Stimulated activated CD8-positive, alpha-beta memory T cell treated with anti-CD3 and anti-CD28 coated beads, Interleukin-7, amount 100 ng/mL, for 1 hour (primary cell): ENCODE measurements at regions not wholly inside any gene's neighbourhood (a gene's known extent, or its start where the extent isn't known, plus 50 kb on each side); places are given as distances from the start of the nearest gene placed in this dataset.
"Not testable (repeated sequence)": the region's sequence is repeated elsewhere in the genome, so short reads cannot be mapped to it uniquely, and the experiment has no call there.

Experiments used
- DNase-seq, 2 donors: peaks; one replicate each; pipeline ENCODE4 v3.0.0-alpha.2; 2020; ENCODE audit warnings: low read depth in 2 of 2

DNA sequence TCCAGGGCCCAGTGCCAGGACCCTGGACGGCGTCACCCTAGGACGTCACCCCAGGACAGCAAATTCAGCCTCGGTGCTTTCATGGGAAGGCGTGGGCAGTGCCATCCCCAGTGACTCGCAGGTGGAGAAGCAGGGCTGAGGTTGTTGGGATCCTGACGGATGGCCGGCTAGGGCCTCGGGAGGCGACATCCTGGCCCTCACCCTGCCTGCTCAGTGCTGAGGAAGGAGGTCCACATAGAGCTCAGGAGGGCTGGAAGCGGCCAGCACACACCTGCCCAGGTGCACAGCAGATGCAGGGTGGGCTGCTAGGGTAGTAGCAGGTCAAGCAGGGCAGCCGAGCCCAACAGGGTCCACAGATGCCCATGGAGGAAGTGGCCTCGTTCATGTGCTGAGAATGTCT, 482.0 kb upstream of the SALL3 start:
- no peak for DNase-seq

DNA sequence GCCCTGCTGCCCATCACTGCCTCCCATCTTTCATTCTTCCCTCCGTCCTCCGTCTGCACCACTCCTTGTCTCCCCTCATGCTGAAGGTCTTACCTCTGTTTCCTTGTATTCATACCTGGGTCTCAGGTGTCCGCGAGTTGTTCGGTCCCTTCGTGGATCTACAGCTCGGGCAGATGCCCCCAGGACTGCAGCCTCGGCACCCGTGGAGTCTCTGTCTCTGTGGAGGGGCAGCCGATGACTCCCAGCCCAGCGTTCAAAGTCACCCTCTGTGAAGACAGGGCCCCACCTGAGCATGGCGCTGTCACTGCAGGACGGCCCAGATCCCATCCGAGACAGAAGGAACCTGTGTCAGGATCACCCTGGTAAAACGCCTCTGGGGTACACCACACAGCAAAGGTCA, 480.0 kb upstream of the SALL3 start:
- no peak for DNase-seq

DNA sequence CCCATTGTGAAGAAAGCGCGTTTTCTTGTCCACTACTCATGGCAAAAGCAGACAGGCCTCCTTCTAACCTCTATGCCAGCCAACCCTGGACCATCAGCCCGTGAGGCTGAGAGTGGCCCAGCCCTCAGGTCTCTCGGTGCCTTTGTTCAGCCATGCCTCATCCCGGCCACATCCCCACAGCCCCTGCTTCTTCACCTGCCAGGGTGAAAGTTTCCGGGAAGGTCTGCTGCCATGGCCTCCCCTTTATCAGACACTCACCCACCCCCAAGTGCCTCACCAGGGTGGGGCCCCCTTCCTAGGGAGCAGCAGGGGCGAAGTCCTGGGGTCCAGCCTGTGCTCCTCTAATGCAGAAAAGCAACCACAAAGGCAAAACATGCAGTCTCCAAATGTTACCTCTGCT, 478.4 kb upstream of the SALL3 start:
- DNase-seq: no peak

DNA sequence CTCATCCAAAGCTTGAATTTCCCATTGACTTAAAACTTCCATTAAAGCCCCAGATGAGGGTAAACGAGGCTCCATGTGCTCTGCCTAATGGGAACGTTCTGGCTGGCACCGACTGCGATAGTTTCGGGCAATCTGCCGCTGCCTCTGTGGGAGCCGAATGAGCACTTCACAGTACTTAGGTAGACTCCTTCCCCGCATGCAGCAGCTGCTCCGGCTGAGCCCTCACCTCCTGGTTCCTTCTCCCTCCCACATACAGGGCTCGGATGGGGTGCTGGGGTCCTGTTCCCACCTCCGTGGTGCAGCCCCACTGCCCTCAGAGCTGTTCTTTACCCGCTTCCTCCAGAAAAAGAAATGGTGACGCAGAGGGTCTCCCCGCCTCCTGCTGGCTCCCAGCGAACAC, 476.5 kb upstream of the SALL3 start:
- DNase-seq: no peak

DNA sequence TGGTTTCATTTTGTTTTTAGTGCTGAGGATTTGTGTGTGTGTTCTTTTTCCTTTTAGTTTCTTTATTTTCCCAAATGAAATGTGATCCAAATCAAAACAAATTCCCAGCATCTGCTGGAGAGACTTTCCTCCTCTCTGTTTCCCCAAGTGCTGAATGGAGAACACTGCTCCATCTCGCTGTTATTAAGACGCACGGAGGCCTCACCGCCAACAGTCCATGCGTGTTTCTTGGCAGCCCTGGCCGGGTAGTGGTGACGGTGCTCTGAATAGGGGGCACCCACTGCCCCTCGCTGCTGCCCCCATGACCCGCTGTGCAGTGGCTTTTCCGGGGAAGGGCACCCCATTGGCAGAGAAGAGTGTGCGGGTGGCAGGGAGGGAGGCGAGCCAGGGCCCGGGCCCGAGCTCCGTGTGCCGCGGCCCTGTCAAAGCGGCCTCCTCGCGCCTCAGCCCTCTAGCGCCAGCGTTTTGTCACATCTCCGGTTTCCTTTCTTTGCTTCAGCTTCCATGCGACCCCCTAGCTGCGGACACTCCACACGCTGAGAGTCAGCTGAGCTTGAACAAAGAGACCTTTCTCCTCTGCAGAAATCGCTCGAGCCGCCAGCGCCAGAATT, 473.7 kb upstream of the SALL3 start:
- no peak for DNase-seq

DNA sequence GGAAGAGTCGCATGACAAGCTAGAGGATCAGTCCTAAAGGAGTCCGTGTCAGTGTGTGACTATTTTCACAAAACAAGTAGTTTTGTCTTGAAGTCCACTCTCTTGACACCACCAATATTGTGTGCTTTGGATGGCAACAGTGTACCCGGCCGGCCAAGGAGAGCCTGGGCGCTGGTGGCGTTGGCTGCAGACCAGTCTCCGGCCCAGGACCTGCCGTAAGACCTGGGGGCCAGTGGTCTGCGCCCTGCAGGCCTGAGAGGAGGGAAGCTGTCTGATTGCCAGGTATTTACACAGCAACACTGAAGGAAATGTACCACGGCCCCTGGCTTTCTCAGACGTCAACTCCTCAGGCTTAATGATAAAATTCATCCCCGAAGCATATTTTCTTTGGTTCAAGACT, 472.4 kb upstream of the SALL3 start:
- no peak for DNase-seq

DNA sequence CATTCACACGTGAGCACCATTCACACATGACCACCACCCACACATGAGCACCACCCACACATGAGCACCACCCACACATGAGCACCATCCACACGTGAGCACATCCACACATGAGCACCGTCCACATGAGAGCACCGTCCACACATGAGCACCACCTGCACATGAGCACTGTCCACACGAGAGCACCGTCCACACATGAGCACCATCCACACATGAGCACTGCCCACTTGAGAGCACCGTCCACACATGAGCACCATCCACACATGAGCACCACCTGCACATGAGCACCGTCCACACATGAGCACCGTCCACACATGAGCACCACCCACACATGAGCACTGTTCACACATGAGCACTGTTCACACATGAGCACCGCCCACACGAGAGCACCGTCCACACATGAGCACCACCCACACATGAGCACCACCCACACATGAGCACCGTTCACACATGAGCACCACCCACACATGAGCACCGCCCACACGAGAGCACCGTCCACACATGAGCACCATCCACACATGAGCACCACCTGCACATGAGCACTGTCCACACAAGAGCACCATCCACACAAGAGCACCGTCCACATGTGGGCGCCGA, 471.3 kb upstream of the SALL3 start:
- not testable (repeated sequence) for DNase-seq

DNA sequence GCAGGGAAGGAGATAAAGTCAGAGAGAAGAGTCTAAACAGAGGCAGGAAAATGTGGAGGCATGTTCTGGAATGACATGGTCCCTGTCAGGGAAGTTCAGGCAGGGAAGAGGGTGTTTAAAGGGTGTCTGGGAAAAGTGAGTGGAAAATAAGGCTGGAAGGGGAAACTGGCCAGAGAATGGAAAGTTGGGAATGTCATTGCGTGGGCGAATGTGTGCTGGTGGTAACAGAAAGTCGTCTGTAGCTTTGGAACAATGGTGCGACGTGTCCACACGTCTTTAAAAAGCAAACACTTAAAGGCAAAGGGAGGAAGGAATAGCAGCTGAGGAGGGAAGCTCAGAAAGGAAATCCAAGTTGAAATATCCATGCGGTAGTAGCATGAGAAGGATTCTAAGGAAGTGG, 469.5 kb upstream of the SALL3 start:
- DNase-seq: no peak

DNA sequence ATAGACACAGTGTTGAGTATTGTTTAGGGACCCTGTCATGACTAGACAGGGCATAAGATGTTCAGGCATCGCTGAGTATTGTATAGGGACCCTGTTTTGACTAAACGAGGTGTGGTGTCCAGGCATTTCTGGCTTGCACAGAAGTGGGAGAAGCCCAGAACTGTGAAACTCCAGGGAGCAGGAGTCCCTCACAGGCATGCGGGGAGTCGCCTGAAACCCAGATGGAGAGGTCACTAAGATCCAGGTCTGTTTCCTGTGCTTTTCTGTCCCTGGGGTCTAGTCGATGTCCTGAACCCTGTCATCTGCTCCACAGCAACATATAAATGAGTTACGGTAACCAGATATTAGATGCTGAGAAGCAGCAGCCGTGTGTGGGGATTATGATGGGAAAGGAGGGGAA, 469.0 kb upstream of the SALL3 start:
- no peak for DNase-seq

DNA sequence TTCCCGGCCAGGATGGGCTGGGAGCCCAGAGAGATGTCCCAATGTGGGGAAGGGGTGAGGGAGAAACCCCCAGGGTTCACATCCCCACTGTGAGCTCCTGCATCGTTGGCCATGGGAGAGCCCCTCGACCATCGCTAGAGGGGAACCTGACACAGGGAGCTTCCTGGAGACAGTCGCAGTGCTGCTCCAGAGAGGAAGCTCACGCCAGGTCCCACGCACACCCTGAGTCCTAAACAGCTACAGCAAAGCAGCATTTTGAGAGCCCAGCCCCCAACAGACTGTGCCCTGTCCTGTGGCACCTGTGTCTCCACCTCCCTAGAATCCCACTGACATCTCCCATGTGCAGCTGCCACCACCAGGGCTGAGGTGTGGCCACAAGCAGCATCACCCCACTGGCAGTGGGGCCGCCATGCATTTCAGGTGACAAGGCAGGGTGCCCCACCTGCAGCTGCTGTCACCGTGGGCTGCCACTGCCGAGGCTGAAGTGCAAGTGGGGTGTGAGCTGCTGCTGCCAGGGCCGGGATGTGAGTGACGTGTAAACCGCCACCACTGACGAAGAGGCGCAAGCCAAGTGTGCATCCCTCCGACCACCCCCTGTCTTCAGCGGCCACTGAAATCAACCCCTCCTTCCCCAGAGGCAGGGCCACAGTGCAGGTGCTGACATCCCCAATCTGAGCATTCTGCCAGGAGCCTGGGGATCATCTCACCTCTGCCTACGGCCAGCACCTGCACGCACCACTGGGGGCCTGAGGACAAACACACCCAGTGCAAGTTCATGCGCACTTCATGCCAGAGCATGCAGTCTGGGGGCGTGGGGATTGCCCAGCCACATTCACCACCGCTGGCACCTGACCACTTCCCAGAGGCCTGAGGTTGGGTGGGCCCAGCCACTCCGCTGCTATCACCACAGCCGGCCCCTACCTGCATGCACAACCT, 467.7 kb upstream of the SALL3 start:
- DNase-seq: no peak

DNA sequence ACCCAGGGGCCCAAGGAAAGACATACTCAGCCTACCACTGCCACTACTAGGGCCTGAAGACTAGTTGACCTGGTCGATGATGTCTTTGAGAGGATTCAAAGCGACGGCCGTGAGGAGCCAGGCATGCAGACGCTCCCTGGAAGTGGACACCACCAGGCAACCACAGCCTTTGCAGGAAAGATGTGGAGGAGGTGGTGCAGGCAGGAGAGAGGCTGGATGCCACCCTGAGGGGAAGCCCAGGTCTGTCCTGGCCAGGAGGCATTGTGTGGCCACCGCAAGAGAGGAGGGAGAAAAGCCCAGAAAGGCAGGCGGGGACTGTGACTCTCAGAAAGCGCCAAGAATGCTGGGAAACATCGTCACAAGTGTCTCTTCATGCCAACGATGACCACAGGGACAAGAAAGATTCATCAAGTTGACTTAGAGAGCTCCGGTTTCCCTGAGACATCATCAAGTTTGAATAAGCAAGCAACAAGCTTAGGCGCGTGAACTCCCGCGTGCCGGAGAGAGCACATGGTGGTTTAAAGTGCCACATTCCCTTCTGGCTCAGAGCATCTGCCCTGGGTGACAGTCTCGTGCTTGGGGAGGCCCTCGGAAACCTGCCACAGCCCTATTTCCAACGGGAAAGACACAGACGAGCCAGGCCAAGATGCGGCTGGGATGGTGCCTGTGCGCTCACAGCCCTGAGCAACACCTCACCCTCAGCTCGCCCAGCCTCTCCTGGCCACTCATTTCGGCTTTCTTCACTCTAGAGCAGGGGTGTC, 464.5 kb upstream of the SALL3 start:
- no peak for DNase-seq

DNA sequence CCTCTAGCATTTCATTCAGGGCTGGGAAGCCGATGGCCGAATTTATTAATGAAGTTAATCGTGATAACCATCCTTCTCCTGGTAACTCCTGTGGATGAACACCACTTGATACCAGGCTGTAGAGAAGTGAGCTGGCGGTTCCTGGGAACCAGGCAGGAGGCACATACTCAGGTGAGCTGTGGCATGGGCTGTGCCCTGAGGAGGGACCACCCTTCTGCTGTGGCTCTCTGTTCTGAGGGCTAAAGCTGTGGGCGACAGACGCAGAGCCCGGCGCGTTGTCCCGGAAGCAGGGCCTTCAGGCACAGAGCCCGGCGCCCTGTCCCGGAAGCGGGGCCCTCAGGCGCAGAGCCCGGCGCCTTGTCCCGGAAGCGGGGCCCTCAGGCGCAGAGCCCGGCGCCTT, 462.3 kb upstream of the SALL3 start:
- no peak for DNase-seq

DNA sequence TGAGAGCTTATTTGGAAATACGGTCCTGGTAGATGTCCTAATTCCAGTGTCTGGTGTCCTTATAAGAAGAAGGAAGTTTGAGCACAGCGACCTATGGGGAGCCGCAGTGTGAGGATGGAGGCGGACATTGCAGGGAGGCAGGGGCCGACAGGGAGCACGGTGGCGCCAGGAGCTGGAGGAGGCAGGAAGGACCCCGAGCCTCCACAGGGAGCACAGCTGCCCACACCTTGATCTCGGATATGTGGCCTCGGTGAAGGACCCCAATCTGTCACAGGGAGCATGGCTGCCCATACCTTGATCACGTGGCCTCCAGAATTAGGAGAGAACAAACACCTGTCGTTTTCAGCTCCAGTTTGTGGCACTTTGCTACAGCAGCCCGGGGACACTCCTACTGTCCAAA, 461.6 kb upstream of the SALL3 start:
- no peak for DNase-seq

DNA sequence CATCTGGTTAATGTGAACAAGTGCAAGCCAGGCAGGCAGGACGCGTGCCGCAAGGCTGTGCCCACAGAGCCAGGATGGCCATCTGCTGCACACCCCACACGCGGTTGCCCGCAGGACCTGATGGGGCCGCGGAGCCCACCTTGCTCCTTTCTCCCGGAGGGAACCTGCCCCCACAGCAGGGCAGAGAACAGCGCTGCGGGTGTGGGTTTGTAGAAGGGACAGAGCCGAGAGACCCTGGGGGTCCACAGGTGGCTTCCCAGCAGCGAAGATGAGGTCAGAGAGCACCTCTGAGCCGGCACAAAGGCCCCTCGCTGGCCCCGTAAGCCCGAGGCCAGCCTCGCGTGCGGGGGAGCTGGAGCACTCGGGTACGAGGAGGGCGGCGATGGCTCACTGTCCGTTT, 460.8 kb upstream of the SALL3 start:
- DNase-seq: no peak

DNA sequence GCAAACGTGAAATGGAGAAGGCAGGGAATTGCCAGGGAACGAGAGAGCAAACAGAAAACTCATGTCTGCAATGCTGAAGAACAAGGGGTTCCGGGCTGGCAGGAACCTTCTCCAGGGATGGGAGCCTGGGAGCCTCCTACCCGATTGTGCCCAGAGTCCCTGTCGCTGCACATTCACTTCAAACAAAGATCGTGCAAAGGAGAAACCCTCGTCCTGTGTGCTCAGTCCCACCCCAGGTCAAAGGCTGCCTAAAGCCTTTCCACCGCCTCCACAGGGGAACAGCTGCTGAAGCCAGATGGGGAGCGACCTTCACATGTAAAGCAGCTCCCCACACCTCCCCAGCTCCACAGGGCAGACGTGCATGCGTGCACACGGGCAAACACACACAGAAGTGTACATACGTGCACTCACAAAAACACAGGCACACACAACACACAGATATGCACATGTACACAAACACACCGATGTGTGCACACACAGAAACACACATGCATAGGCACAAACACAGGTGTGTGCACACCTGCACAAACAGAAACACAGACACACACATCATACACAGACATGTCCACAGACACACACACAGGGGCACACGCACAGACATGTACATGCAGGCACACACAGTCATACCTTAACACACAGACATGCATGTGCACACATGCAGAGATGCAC, 460.1 kb upstream of the SALL3 start:
- DNase-seq: no peak

DNA sequence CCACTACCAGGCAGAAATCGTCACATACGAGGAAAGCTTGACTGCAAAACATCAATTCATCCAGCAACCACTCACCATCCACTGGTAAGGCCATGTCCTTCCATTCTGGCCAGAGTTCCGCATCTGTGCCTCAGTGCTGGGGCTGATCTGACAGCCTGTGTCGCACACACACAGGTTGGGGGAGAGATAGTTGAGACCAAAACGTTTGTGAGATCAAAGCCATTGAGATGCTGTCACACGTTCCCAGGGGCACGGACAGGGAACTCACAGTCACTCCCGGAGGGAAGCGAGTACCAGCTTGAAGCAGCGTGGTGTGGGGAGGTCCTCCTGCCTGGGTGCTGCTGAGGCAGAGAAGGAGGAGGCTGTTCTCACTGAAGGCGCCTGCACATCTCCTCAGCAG, 458.5 kb upstream of the SALL3 start:
- no peak for DNase-seq

DNA sequence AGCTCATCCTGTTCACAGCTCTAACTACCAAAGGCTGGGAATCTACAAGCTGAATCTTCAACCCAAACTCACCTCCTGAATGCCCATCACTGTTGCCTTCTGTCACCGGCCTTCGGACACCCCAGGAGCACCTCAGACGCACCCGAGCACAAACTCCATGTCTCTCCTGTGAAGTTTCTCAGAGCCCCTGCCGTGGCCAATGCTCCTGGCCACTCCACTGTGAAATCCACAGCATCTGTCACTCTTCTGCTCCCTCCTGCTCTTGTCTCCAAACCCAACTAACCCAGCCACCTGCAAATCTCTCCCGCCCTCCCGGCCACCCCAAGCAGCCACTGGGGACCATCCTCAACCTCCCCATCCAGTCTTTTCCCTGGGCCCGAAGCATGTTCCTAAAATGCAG, 457.9 kb upstream of the SALL3 start:
- DNase-seq: no peak

DNA sequence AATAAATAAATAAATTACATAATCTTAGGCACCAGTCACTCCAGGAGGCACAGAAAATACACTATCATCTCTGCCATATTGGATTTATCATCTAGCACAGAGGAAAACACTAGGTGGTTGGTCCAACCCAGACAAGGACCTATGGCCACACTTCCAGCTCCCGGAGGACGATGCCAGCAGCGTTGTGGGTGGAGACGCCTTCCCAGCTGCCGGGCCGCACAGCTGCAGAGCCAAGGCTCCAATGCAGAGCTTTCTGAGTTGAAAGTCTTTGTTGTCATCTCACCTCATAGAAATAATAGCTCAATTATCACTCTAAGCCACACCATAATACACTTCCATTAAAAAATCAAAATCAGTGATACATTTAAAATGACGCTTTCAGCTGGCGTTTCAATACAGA, 457.1 kb upstream of the SALL3 start:
- DNase-seq: no peak

DNA sequence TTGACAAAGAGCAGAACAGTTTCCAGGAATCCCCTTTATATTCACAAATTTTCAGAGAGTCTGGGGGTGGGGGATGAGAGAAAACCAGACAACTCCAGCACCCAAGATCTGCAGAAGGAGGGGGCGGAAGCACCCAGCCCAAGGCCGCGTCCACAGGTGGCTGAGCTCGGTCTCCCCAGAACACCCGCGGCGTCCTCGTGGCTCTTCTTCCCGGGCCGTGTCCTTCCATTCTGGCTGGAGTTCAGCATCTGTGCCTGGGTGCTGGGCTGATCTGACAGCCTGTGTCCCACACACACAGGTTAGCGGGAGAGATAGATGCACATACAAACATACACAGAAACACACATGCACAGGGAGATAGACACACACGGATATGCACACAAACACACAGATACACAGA, 455.8 kb upstream of the SALL3 start:
- no peak for DNase-seq

DNA sequence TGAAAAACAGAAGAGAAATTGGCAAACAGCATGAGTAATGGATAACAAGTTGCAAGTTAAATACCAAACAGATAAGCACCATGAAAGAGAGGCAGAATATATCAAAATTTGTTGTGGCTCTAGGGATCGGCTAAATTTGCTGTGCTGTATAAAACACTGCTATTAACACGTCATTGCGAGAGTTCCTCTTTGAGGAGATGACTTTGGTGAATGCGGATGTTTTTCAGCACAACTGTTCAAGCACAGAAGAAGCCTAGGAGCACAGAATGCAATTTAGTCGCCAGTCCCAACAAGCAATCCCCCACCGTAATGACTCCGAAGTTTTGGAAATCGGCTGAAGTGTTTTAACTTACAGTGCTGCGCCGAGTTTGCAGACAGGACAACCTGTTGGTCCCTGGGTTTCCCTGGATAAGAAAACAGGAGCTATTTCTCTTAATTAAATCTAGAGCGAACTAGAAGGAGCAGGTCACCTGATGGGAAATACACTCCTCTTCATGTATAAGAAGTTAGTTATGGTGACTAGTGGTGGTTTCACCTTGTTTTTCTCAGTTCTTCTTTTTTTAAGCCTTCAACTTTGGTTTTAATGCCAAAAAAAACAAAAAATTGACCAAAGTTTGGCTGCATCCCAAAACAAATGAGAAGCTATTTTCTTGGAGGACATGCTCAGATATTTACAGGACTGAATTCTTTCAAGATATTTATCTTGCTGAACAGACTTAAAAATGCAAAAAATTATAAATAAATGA, 454.1 kb upstream of the SALL3 start:
- no peak for DNase-seq

DNA sequence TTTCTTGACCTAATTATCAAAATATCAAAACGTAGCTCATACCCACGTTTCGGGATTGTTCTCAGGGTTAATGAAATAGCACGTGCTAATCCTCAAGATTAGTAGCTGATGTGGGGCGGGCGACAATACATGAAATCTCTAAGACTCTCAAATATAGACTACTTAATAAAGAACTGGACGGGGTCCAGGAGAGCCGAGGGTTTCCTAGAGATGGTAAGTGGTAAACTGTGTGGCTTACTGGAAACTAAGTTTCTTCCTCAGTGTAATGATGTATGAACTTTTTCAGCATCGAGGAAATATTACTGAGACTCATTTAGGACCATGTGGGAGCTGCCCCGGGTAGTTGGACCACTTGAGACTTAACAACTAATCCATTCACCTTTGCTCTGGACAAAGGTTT, 453.3 kb upstream of the SALL3 start:
- DNase-seq: no peak
